WTC11 (cell line): ENCODE measurements at regions not wholly inside any gene's neighbourhood (a gene's known extent, or its start where the extent isn't known, plus 50 kb on each side); places are given as distances from the start of the nearest gene placed in this dataset.

Source experiments
- ZNF512 ChIP-seq: sonication (generic); formaldehyde crosslinking; IDR thresholded peaks from 2 replicates; pipeline ENCODE4 v1.8.1; 2022; ENCODE audit warnings: missing genetic modification reagents, borderline replicate concordance
- TF ChIP-seq, protein P1 (sequence below): fragments of 200-600 bp; IDR thresholded peaks from 2 replicates; pipeline ENCODE4 v1.8.0; 2022; ENCODE audit warnings: antibody characterized with exemption

- no peak for TF ChIP-seq ZNF512 (CRISPR knock-in tag)
- TF ChIP-seq, protein P1, sequence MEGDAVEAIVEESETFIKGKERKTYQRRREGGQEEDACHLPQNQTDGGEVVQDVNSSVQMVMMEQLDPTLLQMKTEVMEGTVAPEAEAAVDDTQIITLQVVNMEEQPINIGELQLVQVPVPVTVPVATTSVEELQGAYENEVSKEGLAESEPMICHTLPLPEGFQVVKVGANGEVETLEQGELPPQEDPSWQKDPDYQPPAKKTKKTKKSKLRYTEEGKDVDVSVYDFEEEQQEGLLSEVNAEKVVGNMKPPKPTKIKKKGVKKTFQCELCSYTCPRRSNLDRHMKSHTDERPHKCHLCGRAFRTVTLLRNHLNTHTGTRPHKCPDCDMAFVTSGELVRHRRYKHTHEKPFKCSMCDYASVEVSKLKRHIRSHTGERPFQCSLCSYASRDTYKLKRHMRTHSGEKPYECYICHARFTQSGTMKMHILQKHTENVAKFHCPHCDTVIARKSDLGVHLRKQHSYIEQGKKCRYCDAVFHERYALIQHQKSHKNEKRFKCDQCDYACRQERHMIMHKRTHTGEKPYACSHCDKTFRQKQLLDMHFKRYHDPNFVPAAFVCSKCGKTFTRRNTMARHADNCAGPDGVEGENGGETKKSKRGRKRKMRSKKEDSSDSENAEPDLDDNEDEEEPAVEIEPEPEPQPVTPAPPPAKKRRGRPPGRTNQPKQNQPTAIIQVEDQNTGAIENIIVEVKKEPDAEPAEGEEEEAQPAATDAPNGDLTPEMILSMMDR = no peak
Observed at GRCh38 chr18:40695526-40695925, 1259.5 kb upstream of the PIK3C3 start.
